Astrocyte of the cerebellum (primary cell): ENCODE measurements at regions not wholly inside any gene's neighbourhood (a gene's known extent, or its start where the extent isn't known, plus 50 kb on each side); places are given as distances from the start of the nearest gene placed in this dataset.

Experiments used
- DNase-seq: peaks from one replicate; pipeline ENCODE4 v3.0.0-alpha.2; 2011; ENCODE audit warnings: low read depth
- H3K4me3 ChIP-seq: 2 replicates; pipeline ENCODE4 v1.5.1; 2011; ENCODE audit warnings: mild to moderate bottlenecking, low read depth, low read length, moderate library complexity
- in situ Hi-C: cut with HindIII; loops from 2 replicates; pipeline ENCODE4 v1.10.0; 2017; ENCODE audit warnings: low sequenced_read_pairs
- TF ChIP-seq, protein P1 (sequence below): IDR thresholded peaks from 2 replicates; pipeline ENCODE4 v1.5.1; 2012; ENCODE audit warnings: low read length, low read depth, moderate library complexity, mild to moderate bottlenecking; ENCODE audit errors: missing control alignments

DNA sequence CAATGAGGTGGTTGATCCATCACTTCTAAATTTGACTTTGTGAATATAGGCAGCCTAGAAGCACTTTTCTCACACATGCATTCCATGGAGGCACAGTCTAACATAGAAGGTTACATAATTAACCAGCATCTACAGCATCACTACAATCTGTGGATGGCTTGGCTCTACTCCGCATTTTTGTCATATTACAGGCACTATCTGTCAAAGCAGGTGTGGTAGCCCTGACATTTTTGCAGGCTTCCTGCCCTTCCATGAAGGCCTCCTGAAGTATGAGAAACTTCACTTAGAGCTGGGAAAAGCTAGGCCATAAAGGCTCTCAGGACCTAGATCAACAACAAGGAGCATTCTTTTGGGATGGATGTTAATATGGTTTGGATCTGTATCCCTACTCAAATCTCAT is 378.0 kb downstream of the ANXA1 start:
- DNase-seq: no peak
- H3K4me3 ChIP-seq: no peak overlapping the region
- in situ Hi-C loops: no loop called here
- TF ChIP-seq, protein P1, sequence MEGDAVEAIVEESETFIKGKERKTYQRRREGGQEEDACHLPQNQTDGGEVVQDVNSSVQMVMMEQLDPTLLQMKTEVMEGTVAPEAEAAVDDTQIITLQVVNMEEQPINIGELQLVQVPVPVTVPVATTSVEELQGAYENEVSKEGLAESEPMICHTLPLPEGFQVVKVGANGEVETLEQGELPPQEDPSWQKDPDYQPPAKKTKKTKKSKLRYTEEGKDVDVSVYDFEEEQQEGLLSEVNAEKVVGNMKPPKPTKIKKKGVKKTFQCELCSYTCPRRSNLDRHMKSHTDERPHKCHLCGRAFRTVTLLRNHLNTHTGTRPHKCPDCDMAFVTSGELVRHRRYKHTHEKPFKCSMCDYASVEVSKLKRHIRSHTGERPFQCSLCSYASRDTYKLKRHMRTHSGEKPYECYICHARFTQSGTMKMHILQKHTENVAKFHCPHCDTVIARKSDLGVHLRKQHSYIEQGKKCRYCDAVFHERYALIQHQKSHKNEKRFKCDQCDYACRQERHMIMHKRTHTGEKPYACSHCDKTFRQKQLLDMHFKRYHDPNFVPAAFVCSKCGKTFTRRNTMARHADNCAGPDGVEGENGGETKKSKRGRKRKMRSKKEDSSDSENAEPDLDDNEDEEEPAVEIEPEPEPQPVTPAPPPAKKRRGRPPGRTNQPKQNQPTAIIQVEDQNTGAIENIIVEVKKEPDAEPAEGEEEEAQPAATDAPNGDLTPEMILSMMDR: no peak

DNA sequence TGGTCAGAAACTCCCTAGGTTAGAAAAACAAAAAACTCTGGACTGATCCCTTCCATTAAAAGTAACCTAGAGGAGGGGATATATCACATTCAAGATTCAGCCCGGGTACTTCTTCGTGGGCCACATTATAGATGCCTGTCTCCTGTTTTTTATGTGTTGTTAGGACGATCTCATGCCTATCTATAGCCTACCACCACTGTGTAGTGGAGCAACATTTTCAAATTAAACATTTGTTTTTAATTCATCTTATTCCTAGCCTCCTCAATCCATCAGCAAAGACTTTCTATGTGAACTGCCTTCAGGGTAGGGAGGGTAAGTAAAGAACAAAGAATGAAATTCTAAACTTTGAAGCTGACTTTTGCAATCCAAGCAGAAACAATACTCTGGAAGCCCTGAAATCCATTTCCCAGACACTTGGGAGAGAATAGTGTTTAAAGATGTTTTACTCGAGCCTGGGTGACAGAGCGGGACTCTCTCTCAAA is 379.4 kb downstream of the ANXA1 start:
- no peak for DNase-seq
- in situ Hi-C loops: no loop called here
- TF ChIP-seq, protein P1: no peak
- H3K4me3 ChIP-seq: no peak overlapping the region

DNA sequence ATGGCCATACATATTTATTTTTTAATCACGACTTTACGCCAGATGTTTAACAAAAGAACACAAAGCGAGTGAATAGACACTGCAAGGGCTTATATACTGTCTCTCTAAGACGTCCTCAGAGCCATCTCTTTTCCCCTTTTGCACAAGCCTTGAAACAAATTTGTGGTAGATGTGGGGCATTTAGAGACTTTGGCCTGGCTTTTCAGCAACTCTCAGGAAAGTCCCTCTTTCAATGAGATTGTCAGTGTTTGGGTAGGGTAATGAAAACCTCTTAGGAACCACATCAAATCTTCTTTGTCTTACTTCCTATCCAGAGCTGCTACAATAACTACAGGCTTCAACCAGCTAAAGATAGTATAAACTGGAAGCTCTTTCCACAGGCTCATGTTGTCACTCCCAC is 380.0 kb downstream of the ANXA1 start:
- in situ Hi-C loops: no loop called here
- DNase-seq: no peak
- H3K4me3 ChIP-seq: no peak overlapping the region
- TF ChIP-seq, protein P1: no peak

DNA sequence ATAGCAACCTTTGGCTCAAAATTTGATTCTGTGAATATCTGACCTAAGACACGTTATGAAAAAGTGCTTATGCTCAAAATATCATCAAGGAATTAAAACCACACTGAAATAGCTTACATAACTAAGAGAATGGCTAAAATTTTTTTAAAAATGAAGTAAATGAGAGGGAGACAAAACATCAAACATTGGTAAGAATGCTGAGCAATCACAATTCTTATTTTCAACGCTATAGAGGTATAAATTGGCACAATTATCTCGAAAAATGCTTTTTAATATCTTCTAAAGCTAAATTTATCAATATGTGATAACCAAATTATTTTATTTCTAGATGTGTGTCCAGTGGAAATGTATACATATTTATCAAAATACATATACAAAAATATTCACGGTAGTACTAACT is 381.3 kb downstream of the ANXA1 start:
- no peak overlapping the region for H3K4me3 ChIP-seq
- in situ Hi-C loops: no loop called here
- DNase-seq: no peak
- TF ChIP-seq, protein P1: no peak

DNA sequence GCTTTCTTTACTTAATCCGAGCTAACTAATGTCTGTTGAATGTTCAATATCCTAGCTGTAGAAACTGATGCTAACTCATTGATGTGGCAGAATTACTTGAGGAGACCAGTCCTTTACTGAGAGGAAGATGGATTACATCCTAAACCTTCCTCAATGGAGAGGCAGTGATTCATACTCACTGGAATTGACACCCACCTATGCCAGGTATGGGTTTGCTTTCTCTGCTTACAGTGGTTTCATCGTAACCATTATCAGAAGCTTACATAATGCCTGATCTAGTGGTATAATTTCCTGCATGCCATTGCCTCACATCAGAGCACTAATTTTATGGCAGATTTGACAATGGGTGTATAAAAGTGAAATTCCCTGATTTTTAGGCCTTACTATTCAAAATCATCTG is 384.7 kb downstream of the ANXA1 start:
- TF ChIP-seq, protein P1: no peak
- in situ Hi-C loops: no loop called here
- H3K4me3 ChIP-seq: no peak overlapping the region
- no peak for DNase-seq

DNA sequence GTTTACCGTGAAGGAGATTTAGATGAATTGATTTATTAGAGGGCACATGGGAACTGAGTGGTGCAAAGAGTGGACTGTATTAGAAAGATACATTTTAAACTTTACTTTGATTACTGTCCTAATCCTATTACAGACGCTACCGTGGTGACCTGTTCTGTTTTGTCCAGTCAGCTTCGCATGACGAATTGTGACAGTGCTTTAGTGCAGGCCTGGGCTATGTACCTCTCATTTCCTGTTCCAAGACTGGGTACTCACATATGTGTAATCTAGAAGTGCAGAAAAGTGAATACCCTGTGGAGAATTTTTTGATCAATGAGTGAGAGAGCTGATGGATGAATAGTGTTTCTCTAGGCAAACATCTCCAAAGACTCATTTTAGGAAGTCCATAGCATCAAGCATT is 385.9 kb downstream of the ANXA1 start:
- TF ChIP-seq, protein P1: no peak
- DNase-seq: no peak
- no peak overlapping the region for H3K4me3 ChIP-seq
- in situ Hi-C loops: no loop called here
